ENCODE measurements at regions not wholly inside any gene's neighbourhood (a gene's known extent, or its start where the extent isn't known, plus 50 kb on each side); places are given as distances from the start of the nearest gene placed in this dataset.

GRCh38 chr7:17524746-17525145, 226.3 kb downstream of the AHR start:
- TF ChIP-seq CTCF (IDR thresholded peaks at IDR 0.05) (no peak), POLR2A (IDR thresholded peaks at IDR 0.05) (no peak)
